ENCODE measurements at regions not wholly inside any gene's neighbourhood (a gene's known extent, or its start where the extent isn't known, plus 50 kb on each side); places are given as distances from the start of the nearest gene placed in this dataset.
"Not testable (repeated sequence)": the region's sequence is repeated elsewhere in the genome, so short reads cannot be mapped to it uniquely, and the experiment has no call there.

DNA sequence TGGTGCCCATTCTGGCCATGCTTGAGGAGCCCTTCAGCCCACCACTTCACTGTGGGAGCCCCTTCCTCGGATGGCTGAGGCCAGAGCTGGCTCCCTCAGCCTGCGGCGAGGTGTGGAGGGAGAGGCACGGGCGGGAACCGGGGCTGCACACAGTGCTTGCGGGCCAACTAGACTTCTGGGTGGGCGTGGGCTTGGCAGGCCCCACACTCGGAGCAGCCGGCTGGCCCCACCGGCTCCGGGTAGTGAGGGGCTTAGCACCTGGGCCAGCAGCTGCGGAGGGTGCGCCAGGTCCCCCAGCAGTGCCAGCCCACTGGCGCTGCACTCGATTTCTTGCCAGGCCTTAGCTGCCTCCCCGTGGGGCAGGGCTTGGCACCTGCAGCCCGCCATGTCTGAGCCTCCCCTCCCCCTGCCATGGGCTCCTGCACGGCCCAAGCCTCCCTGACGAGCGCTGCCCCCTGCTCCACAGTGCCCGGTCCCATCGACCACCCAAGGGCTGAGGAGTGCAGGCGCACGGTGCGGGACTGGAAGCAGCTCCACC, 554.2 kb downstream of the GABRG2 start:
- not testable (repeated sequence) for DNase-seq (ENCODE audit: low read depth, low spot score)

- no peak for DNase-seq (ENCODE audit: low read depth, low spot score)
These were observed 556.5 kb downstream of the GABRG2 start for GRCh38 chr5:162624110-162624509.

- no peak for DNase-seq (ENCODE audit: low read depth, low spot score)
These were observed 569.9 kb downstream of the GABRG2 start for GRCh38 chr5:162637481-162637880.

GRCh38 chr5:162638849-162639248, 571.3 kb downstream of the GABRG2 start:
- no peak for DNase-seq (ENCODE audit: low read depth, low spot score)

DNA sequence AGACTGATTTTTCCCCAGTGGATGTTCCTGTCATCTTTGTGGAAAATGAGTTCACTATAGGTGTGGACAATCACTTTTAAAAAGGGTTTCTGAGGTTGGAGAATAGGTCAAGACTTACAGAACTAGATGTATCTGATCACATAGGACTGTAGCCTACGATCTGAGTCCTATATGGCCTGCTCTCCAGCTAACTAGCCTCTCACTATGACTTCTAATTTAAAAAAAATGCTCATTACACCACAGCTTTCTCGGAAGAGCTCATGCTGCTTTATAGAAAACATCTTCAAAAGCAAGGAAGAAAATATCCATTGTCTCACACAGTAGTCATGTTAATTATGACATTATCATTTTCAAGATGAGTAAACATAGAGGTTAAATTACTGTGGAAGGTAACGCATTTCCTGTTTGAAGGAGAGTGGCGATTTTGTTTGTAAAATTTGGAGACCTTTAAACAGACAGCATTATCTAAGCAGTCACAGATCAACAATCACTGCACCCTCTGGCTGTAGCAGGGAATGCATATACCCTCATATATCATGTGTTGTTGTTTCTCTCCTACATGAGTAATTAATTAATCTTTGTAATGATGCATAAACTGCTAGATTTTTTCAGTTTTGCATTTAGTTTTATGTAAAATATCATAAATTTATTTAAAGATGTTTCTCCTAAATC, 573.7 kb downstream of the GABRG2 start:
- no peak for DNase-seq (ENCODE audit: low read depth, low spot score)

DNA sequence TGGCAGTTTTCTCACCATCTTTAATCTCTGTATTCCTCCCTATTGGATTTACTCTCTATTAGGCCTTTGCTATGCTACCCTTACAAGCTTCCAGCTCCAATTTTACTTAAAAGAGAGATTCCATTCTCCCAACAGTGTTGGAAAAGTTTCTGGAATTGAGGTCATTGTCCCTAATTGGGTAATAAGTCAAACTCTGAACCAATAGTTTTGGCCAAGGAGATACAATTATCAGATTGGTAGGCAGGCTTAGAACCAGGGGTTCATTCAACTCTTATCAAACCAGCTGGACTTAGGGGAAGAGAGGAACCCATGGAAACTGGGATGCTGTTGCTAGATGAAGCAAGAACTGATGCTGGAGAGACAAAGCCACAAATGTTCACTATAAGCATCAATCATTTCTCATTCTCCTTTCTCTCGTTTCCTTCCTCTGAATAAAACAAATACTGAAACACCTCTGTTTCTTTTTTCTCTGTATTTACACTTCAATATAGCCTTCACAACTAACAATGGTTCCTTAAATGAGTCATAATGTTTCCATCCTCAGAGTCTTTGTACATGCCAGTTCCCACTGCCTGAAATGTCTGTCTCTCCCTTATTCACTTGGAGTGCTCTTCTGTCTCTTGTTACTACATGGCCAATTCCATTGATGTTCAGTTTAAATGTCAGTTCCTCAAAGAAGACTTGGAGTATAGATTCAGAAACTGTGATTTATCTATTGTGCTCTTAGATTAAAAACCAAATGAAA, 587.3 kb downstream of the GABRG2 start:
- DNase-seq (ENCODE audit: low read depth, low spot score), result no peak

DNA sequence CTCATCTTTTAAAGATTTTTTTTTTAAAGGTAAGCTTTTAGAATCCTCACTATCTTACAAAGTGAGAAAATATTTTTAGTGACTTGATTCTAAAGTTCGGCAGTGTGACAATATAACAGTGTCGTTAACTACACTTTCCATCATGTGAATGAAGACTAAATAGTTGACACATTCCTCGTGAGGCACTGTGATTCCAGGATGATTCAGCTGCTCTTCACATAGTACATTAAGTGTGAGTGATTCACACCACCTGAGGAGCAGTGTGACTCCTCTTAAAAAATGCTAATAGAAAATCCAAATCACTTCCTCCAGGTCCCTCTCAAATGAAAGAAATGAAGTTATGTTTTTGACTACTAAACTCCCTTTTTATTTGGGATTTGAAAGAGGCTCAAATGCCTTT, 589.5 kb downstream of the GABRG2 start:
- no peak for DNase-seq (ENCODE audit: low read depth, low spot score)

DNA sequence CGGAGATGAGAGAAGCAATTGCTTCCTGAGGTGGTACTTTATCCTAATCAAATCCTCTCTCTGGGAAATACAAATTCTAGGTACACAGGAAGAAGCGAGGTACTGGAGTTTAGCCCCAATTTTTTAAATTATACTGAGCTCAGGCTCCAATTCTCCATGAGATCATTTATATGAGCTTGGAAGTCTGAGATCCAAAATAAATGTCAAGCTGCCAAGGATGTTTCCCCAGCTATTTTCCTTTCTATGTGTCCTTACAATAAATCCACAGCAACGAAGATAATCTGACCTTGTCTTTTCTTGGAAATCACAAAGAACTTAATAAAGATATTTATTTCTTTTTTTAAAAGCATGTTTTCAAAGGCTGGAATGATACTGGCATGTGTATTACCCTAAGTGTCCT, 597.3 kb downstream of the GABRG2 start:
- no peak for DNase-seq (ENCODE audit: low read depth, low spot score)

DNA sequence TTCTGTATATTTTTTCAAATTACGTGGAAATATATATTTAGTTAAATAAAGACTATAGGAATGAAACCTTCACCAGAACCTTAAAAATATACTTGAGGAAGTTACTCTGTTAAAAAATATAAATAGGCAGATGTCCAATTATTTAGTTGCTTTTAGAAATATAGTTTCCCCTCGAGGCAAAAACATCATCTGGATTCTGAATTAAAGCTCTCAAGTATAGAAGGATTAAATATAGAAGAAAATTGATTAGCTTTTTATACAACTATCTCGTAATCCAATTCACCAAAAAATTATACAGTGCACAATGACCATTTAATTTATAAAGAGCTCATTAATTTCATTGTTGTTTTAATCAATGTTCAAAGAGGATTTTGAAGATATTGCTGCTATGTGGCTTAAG, 601.4 kb downstream of the GABRG2 start:
- no peak for DNase-seq (ENCODE audit: low read depth, low spot score)

DNA sequence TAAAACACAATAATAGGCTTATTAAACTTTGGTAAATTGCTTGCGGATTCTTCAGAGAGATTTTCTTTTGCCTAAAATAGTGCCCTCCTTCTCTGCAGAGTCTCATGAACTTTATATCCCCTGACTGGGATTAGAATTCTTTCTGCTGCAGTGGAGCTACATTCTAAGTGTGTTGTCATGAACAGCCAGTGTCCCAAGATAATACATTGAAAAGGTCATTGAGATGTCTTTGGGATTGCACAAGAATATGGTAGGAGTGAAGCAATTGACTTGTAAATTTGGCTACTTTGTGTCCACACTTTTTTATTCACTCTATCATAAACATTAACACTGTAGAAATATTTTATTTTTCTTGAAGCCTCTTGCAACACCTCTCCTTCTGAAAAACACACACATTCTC, 604.5 kb downstream of the GABRG2 start:
- no peak for DNase-seq (ENCODE audit: low read depth, low spot score)

GRCh38 chr5:162683284-162683683, 615.7 kb downstream of the GABRG2 start:
- no peak for DNase-seq (ENCODE audit: low read depth, low spot score)

DNA sequence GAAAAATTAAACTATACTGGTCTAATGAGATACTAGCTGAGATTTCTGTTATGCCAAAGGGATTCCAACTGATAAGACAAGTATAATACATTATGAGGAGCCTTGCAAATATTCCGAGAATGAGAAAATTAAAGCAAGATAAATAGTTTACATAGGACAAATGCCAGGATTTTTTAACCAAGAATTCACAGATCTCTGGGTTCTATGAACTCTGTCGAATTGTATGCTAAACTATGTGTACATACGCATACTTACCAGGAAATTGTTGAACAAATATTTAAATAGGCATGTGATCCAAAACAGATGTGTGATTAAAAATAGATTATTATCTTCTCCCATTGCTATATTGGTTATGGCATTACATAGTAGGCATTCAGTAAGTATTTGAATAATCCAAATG, 616.6 kb downstream of the GABRG2 start:
- no peak for DNase-seq (ENCODE audit: low read depth, low spot score)

DNA sequence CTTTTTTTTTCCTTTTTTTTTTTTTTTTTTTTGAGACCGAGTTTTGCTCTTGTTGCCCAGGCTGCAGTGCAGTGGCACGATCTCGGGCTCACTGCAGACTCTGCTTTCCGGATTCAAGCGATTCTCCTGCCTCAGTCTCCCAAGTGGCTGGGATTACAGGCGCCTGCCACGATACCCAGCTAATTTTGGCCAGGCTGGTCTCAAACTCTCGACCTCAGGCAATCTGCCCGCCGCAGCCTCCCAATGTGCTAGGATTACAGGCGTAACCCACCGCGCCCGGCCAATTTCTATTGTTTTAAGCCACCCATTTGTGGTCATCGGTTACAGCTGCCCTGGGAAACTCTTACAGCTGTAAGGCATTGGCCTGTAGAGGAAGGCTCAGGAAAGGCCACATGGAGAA, 617.7 kb downstream of the GABRG2 start:
- no peak for DNase-seq (ENCODE audit: low read depth, low spot score)

GRCh38 chr5:162696272-162696671, 628.7 kb downstream of the GABRG2 start:
- DNase-seq (ENCODE audit: low read depth, low spot score), result not testable (repeated sequence)

DNA sequence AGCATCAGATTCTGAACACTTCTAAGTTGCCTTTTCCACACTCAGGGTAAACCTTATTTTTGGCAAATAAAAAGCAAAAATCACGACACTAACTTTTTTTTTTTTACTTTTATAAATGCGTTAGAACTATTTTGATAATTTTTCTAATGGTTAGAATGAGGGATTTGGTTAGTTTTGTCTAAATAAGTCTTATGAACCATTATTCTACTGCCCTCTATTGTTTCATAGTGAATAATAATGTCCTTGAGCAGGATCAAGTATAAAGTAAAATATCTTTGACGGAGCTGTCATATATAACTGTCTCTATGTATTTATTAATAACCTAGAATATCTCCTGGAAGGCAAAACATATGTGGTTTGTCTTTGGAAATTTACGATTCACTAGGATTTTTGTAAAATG, 631.8 kb downstream of the GABRG2 start:
- DNase-seq (ENCODE audit: low read depth, low spot score), result no peak

DNA sequence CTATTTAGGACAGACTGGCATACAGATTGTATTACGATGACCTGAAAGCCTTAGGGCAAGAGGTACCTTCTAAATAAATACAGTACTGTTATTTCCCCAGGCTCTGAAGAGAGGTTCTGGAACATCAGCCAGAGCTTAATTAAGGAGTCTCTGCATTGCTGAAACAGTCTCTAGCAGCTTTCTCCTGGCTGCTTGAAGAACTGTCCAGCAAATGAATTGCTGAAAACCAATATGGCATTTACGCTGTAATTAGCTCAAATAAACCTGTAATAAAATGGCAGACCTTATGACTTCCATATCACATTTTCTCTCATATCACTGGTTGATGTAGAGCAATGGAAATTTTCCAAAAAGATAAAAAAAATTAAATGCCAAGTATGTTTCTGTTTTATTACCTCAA, 636.3 kb downstream of the GABRG2 start:
- DNase-seq (ENCODE audit: low read depth, low spot score), result no peak

- DNase-seq (ENCODE audit: low read depth, low spot score), result no peak
These were observed 643.7 kb downstream of the GABRG2 start for GRCh38 chr5:162711244-162711643.

- DNase-seq (ENCODE audit: low read depth, low spot score), result no peak
These were observed 652.1 kb downstream of the GABRG2 start for GRCh38 chr5:162719720-162720119.

DNA sequence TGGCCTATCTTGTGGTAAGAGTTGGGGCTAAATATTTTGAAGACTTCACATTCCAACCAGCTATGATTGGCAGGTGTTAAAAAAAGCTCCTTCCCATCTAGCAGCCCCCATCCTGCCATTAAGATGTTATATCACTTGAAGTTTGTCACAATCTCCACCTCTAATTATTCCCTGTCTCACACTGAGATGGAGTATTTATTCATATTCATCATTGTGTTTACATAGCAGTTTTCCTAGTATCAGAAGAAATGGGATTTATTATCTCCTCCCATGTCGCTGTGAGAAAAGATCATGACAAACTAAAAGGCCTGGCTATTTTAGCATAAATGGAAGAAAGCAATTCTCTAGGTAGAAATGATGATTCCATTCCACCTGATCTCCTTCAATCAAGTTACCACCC, 653.6 kb downstream of the GABRG2 start:
- DNase-seq (ENCODE audit: low read depth, low spot score), result no peak

DNA sequence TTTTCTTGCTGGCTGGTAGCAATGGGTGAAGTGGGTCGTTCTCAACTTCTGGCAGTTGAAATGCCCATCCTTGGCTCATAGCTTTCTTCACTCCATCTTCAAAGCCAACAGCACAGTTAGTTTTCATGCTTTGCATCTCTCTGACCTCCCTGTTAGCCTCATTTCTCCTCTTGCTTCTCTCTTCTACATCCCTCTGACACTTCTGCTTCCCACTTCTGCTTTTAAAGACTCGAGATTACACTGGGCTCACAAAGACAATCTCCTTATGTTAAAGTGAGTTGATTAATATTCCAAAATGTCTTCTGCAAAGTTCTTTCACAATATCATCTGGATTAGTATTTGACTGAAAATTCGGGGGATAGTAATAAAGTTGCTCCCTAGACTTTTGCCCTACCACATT, 684.8 kb upstream of the CCNG1 start:
- no peak for DNase-seq (ENCODE audit: low read depth, low spot score)

GRCh38 chr5:162762119-162762518, 675.3 kb upstream of the CCNG1 start:
- no peak for DNase-seq (ENCODE audit: low read depth, low spot score)

- no peak for DNase-seq (ENCODE audit: low read depth, low spot score)
These were observed 668.4 kb upstream of the CCNG1 start for GRCh38 chr5:162769019-162769418.

GRCh38 chr5:162785673-162786072, 651.7 kb upstream of the CCNG1 start:
- no peak for DNase-seq (ENCODE audit: low read depth, low spot score)
